GM21529 (cell line): ENCODE measurements at regions not wholly inside any gene's neighbourhood (a gene's known extent, or its start where the extent isn't known, plus 50 kb on each side); places are given as distances from the start of the nearest gene placed in this dataset.
A peak's percentile ranks its signal among the peaks of the same experiment; 100 is the strongest.
"Not testable (repeated sequence)": the region's sequence is repeated elsewhere in the genome, so short reads cannot be mapped to it uniquely, and the experiment has no call there.

Source experiments
- ATAC-seq: cut with Tn5 transposase; IDR thresholded peaks from one replicate; pipeline ENCODE4 v1.9.1; 2021; ENCODE audit not compliant: unreplicated experiment

- ATAC-seq = no peak
Observed at GRCh38 chr12:89844539-89844938, 135.9 kb upstream of the ATP2B1 start.

- ATAC-seq = no peak
Observed at GRCh38 chr12:89840162-89840922, 131.7 kb upstream of the ATP2B1 start.

GRCh38 chr12:89839444-89839843, 130.8 kb upstream of the ATP2B1 start:
- no peak for ATAC-seq

- ATAC-seq = no peak
Observed at GRCh38 chr12:89838833-89839232, 130.2 kb upstream of the ATP2B1 start.

DNA sequence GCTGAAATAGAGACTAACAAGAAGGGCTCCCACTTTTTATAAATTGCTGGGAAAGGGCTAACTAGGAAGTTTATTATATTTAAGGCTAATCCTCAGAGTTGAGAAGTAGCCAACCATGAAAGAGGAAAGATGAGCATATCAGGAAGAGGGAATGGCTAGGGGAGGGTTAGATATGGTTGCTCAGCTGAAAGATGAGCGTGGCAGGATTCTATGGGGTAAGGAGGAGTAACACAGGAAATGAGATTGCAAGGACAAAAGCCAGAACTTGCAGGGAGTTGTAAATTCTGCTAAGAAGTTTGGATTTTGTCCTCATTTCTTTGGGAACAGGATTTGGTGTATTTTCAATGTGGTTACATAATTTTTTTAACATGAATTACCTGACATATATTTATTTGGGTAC, 127.4 kb upstream of the ATP2B1 start:
- ATAC-seq = no peak

DNA sequence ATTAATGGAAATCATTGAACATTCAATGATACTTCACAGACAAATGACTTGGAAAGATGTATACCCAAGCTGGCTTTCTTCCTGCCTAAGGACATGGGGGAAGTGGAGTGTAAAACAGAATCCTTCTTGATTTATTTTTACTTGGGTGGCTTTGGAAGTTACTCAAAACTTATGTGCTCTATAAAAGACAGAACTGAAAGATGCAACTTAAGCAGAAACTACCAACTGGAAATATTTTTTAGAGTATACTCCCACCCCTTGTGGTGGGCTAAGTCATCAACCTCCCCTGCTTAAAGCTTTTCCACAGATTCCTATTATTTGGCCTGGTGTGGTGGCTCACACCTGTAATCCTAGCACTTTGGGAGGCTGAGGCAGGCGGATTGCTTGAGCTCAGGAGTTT, 126.0 kb upstream of the ATP2B1 start:
- no peak for ATAC-seq

- no peak for ATAC-seq
Observed at GRCh38 chr12:89833337-89834252, 125.0 kb upstream of the ATP2B1 start.

DNA sequence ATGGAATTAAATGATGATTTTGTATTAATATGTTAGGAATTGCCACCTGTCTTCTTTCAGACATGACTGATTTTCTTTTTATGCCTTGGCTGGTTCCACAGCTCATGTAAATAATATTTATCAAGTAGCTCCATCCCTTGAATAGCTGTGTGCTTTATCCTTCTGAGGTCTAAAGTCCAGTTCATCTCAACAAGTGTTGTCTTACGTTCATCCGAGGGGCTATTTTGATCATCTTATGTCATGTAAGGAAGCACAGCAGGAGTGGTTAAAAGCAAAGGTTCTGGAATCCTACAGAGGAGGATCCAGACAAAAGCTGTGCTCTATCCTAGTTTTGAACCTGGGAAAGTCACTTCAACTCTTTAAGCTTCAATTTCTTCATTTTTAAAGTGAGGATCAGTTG, 123.7 kb upstream of the ATP2B1 start:
- ATAC-seq = no peak

DNA sequence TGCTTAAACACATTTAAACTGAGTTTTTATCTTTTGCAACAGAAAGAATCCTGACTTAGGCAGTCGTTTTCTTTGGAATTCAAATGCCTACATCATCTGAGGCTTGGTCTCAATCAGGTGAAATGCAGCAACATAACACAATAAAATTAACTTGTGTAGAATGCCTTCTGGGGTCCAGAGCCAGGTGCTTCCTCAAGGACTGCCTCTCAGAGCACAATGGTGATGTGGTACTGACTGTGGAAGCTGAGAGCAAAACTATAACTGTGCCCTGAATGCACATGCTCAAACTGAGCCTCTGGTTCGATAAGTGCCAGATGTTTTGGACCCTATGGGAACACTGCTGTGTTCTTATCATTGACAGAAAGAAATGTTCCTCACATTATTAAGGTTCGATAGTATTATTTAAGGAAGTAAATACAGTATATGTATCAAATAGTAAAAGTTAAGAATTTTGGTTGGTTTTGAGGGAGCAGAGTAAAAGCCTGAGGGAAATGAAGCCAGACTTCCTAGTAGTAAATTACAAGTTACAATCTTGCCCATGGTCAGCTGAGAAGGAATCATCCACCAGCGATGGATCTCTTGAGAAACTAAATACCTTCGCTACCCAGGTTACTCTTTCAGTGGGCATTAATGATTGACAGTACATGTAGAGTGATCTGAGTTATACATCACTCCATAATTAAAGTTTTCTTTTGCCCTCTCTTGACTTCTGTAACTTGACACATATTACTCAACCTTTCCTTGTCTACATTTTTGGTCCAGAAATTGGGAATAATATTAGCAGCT, 122.9 kb upstream of the ATP2B1 start:
- ATAC-seq = no peak

GRCh38 chr12:89829434-89829975, 120.9 kb upstream of the ATP2B1 start:
- no peak for ATAC-seq

- no peak for ATAC-seq
Observed at GRCh38 chr12:89828575-89828974, 119.9 kb upstream of the ATP2B1 start.

GRCh38 chr12:89827592-89827991, 119.0 kb upstream of the ATP2B1 start:
- no peak for ATAC-seq

DNA sequence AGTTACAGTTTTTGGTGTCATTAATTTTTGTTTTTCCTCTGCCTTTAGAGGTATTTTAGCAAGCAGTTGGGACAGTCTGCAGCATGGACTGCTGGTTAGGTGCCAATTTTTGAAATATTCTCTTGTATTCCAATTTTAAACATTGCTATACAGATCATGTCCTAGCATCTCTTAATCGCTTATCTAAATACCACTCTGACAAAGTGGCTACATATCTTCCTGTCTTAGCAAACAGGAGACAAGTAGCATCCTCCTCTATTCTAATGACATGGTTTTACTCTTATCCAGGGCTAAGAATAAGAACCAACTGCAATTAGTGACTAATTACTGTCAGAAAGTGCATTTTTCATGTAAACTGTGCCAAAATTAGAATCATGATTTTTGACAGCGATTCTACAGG, 117.8 kb upstream of the ATP2B1 start:
- no peak for ATAC-seq

GRCh38 chr12:89825591-89826449, 117.2 kb upstream of the ATP2B1 start:
- ATAC-seq = no peak

DNA sequence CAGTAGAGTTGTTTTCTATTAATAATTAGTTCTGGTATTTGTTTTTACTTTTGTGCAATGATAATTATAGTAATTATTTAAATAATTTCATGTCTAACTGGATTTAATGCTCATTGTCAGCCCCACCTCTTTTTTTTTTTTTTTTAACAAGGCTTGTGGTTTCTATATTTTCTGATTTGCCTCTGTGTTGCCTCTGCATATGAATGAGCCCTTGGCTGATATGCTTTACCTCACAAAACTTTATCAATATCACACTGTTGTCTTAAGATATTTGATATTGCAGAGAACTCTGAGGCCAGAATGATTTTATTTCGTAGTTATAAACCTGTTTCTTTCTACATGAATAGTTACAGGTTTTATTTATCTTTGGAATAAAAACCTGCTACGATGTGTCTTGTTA, 116.2 kb upstream of the ATP2B1 start:
- ATAC-seq = no peak

DNA sequence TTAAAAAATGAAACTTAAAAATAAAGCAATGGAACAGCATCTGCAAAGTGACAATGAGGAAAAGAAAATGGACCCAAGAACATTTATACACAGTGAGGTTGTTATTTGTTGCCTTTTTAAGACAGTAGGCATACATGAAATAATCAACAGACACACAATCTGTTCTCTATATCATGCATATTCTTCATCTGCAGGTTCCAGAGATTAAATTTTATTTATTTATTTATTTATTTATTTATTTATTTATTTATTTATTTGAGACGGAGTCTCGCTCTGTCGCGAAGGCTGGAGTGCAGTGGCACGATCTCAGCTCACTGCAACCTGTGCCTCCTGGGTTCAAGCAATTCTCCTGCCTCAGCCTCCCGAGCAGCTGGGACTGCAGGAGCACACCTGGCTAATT, 114.4 kb upstream of the ATP2B1 start:
- ATAC-seq = not testable (repeated sequence)

DNA sequence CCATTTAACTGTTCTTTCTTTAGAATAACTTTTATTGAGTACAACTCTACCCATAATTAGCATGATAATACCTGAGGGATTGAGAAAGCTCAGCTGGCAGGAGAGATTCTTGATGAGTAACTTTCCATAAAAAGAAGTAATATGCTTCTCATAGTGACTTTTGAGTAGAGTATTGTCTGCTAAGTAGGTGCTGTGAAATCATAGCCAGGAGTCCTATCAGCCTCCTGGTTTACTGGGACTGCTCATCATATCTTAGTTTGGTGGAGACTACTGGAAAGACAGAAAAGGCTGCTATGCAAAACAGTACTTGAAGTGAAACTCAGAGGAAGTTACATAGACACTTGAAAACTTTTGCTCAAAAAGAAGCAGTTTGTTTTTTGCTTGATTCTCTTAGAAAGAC, 113.3 kb upstream of the ATP2B1 start:
- ATAC-seq = peak; percentile 71

- no peak for ATAC-seq
Observed at GRCh38 chr12:89817501-89818226, 109.0 kb upstream of the ATP2B1 start.

GRCh38 chr12:89815225-89815624, 106.6 kb upstream of the ATP2B1 start:
- ATAC-seq = no peak

DNA sequence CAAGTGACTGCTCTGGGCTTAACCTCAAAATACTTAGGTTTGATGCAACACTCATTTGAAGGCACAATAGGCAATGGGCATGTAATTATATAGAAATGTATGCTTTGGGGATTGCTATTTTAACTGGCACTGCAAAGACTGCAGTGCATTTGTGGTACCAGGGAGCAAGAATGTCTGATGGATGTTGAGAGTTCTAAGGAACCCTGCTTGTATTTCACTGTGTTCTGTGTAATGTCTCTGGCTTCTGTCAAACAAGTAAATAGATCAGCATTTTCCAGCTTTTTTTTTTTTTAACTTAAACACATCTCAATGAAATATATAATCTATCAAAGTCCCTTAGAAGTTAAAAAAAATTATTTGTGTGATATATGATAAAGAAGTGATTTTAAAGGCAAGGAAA, 94.8 kb upstream of the ATP2B1 start:
- no peak for ATAC-seq
